ENCODE measurements at regions not wholly inside any gene's neighbourhood (a gene's known extent, or its start where the extent isn't known, plus 50 kb on each side); places are given as distances from the start of the nearest gene placed in this dataset.
A peak's percentile ranks its signal among the peaks of the same experiment; 100 is the strongest.

DNA sequence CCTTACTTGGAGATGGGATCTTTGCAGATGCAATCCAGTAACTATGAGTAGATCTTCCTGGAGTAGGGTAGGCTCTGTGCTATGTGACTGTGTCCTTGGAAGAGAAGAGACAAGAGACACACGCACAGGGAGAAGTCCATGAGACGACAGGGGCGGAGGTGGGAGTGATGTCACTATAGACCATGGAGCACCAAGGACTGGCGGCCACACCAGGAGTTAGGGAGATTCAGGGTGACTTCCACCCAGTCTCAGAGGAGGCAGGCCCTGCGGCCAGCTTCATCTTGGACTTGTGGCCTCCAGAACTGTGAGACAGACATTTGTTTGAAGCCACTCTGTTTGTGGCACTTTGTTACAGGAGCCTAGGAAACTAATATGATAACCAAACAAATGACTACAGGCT, 177.8 kb downstream of the INHBB start:
- Histone ChIP-seq H3K4me3 (no peak overlapping the region), H3K27me3 (no peaks in the 10 kb centered on the region), H3K27ac (no peak overlapping the region), H3K9me3 (replicated peaks in 1 of 3) (no peaks in the 10 kb centered on the region), H3K4me1 (replicated peaks in 1 of 2) (peaks cover 6 to 19% of the 10 kb centered on the region in 2 donors), H3K36me3 (replicated peaks in 1 of 2) (no peaks in the 10 kb centered on the region)
- DNase-seq, result no peak
- TF ChIP-seq POLR2A (IDR thresholded peaks at IDR 0.05), result no peak
- TF ChIP-seq, protein P1, sequence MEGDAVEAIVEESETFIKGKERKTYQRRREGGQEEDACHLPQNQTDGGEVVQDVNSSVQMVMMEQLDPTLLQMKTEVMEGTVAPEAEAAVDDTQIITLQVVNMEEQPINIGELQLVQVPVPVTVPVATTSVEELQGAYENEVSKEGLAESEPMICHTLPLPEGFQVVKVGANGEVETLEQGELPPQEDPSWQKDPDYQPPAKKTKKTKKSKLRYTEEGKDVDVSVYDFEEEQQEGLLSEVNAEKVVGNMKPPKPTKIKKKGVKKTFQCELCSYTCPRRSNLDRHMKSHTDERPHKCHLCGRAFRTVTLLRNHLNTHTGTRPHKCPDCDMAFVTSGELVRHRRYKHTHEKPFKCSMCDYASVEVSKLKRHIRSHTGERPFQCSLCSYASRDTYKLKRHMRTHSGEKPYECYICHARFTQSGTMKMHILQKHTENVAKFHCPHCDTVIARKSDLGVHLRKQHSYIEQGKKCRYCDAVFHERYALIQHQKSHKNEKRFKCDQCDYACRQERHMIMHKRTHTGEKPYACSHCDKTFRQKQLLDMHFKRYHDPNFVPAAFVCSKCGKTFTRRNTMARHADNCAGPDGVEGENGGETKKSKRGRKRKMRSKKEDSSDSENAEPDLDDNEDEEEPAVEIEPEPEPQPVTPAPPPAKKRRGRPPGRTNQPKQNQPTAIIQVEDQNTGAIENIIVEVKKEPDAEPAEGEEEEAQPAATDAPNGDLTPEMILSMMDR (IDR thresholded peaks at IDR 0.05), result no peak
- intact Hi-C loops (cut with DNase I), result loop anchor here (10.0 kb wide), 1 partner anchor 179 kb away; the partner anchor contains the start of gene INHBB (in 2 of the 2)
- WGBS, 4 donors, result 81 to 95% (median 88%) methylated on average over 5 of the region's 5 CpGs

DNA sequence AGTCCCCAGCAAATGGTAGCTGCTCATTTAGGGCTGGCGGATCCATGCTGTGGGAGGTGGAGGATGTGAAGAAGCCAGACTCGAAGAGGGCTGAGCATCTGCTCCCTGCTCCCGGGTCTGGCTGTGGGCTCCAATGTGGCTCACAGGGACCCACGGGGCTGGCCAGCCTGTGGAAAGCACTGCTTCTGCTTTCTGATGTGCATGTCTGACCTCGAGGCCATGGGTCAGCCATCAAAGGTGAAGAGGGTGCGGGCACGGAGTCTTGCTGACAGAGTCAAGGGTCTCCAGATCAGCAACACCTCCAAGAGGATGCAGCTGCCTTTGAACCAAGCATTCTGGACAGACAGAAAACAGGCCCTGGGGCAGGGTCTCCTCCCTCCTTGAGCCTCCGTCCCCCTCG, 178.2 kb downstream of the INHBB start:
- H3K9me3 ChIP-seq (replicated peaks in 1 of 3), result no peaks in the 10 kb centered on the region
- no peaks in the 10 kb centered on the region for H3K27me3 ChIP-seq
- no peak overlapping the region for H3K4me3 ChIP-seq
- intact Hi-C loops (cut with DNase I), result loop anchor here (10.0 kb wide), 1 partner anchor 179 kb away; the partner anchor contains the start of gene INHBB (in 2 of the 2)
- TF ChIP-seq POLR2A (IDR thresholded peaks at IDR 0.05), result no peak
- TF ChIP-seq, protein P1 (IDR thresholded peaks at IDR 0.05), result no peak
- H3K4me1 ChIP-seq (replicated peaks in 1 of 2), result peaks cover 6 to 19% of the 10 kb centered on the region in 2 donors
- WGBS, 4 donors, result 90 to 97% (median 94%) methylated on average over 4 to 9 of the region's 9 CpGs
- DNase-seq, result no peak
- H3K27ac ChIP-seq, result no peak overlapping the region
- H3K36me3 ChIP-seq (replicated peaks in 1 of 2), result no peaks in the 10 kb centered on the region

GRCh38 chr2:120525056-120526046, 179.4 kb downstream of the INHBB start:
- intact Hi-C loops (cut with DNase I), result loop anchor here (10.0 kb wide), 1 partner anchor 181 kb away; the partner anchor contains the start of gene INHBB (in 2 of the 2)
- H3K27me3 ChIP-seq, result no peaks in the 10 kb centered on the region
- WGBS, 4 donors, result 50 to 56% (median 53%) methylated on average over 14 to 18 of the region's 18 CpGs
- peak; percentile 34 to 77 (median 64) for DNase-seq
- H3K4me1 ChIP-seq (replicated peaks in 1 of 2), result peaks cover 6 to 19% of the 10 kb centered on the region in 2 donors
- TF ChIP-seq, protein P1 (IDR thresholded peaks at IDR 0.05), result peak in 1 of 6 experiments; percentile 10
- TF ChIP-seq POLR2A (IDR thresholded peaks at IDR 0.05), result no peak
- H3K9me3 ChIP-seq (replicated peaks in 1 of 3), result no peaks in the 10 kb centered on the region
- H3K36me3 ChIP-seq (replicated peaks in 1 of 2), result no peaks in the 10 kb centered on the region
- peak overlapping the region in 3 of 5 donors; percentile 10 to 60 (median 56) for H3K27ac ChIP-seq
- no peak overlapping the region for H3K4me3 ChIP-seq

GRCh38 chr2:120526047-120526562, 180.2 kb downstream of the INHBB start:
- 68 to 84% (median 79%) methylated on average over 12 to 16 of the region's 16 CpGs for WGBS, 4 donors
- Histone ChIP-seq H3K4me3 (no peak overlapping the region), H3K27me3 (no peaks in the 10 kb centered on the region), H3K4me1 (replicated peaks in 1 of 2) (peaks cover 6 to 19% of the 10 kb centered on the region in 2 donors), H3K9me3 (replicated peaks in 1 of 3) (no peaks in the 10 kb centered on the region), H3K36me3 (replicated peaks in 1 of 2) (no peaks in the 10 kb centered on the region), H3K27ac (peak overlapping the region in 3 of 5 donors; percentile 10 to 60 (median 56))
- DNase-seq, result peak in 3 of 7 donors; percentile 27 to 60 (median 32)
- TF ChIP-seq POLR2A (IDR thresholded peaks at IDR 0.05), result no peak
- TF ChIP-seq, protein P1 (IDR thresholded peaks at IDR 0.05), result no peak
- intact Hi-C loops (cut with DNase I), result loop anchor here (10.0 kb wide), 1 partner anchor 181 kb away; the partner anchor contains the start of gene INHBB (in 2 of the 2)
